Dermis blood vessel endothelial cell (primary cell): ENCODE measurements at regions not wholly inside any gene's neighbourhood (a gene's known extent, or its start where the extent isn't known, plus 50 kb on each side); places are given as distances from the start of the nearest gene placed in this dataset.
"Not testable (repeated sequence)": the region's sequence is repeated elsewhere in the genome, so short reads cannot be mapped to it uniquely, and the experiment has no call there.

Source experiments
- DNase-seq: peaks from one replicate; pipeline ENCODE4 v3.0.0; 2010

DNA sequence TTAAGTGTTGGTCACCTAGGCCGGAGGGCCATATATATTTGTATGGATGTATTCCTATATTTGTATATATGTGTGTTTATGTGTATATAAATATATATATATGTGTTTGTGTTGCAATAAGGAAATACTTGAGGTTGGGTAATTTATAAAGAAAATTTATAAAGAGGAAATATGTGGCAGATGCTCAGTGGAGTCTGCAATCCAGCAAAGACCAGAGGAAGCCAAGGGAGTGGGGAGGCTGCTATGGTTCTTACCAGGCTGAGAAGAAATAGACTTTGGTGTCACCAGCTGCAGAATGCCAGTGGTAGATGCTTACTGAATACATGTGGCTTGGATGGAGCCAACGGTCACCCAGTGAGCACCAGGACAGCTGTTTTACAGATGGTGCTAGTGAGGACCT lies 97.4 kb upstream of the ELOVL5 start:
- no peak for DNase-seq

DNA sequence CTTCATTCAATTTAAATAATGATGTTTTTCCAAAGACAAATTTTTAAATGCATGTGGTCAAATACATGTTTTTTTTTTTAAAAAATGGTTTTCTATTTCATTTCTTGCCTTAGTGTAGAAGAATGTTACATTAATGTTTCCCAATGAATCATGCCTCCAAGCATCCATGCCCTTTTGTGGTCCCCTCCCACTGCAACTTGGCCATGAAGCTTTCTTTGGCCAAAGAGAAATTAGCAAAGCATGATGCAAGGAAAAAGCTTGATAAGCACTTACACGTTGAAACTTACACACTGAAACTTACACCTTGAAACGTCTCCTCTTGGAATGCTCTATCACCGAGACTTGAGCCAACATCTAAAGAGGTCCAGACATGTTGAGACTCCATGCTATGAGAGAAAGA lies 93.0 kb upstream of the ELOVL5 start:
- DNase-seq: no peak

DNA sequence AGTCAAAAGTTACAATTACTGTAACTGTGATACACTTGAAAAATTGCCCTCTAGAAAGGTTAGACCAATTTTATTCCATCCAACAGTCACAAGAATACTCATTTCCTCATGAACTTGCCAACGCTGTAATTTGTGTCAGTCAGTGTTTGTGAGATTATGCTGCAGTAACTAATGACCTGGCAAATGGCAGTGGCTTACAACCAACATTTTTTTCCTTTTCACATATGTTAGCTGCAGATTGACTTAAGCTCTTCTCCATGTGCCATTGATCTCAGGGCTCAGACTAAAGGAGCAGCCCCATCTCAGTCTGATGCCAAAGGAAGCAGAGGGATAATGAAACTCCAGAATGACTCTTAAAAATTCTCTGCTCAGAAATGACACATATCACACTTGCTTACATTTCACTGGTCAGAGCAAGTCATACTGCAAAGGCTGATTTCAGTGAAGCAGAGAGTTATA lies 92.3 kb upstream of the ELOVL5 start:
- no peak for DNase-seq

DNA sequence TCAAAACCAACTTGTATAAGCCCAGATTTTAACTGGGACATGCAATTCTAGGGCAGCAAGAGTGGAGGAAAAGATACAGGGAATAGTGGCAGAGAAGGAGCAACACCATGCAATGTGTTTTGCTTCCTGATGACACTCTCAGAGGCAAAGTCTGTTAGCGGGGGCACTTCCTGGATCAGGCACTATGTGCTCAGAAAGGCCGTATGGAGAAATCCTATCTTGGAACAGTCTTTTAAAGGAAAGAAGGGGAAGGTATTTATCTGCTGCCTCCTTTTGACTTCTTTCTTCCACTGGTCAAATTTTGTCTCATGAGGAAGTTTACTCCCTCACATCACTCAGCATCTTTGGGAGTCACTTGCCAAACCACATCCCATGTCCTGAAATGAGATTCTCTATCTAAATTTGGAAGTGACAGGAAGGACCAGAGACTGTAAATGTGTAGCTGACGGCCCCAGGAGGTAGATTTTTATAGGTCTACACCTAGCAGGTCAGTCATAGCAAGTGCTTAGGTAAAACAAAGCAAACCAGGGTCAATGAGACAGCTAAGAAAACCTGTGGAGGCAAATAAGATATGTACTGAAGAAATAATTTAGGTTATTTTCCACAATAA lies 91.7 kb upstream of the ELOVL5 start:
- no peak for DNase-seq

DNA sequence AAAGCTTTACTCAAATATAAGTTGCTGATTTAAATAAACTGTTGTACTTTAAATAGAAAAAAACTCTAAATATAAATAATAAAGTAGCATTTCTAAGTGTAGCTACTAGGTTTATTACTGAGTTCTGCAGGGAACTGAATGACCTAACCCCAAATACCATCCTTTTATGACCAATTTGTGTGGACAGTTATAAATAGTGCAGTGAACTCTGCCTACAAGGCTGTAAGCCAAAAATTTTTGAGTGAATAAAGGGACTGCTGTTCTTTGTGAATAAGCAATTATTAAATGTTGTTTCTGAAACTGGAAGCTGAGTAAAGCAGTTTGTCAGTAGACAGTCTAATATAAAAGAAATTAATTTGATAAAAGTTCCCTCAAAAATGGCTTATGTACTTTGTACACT lies 90.8 kb upstream of the ELOVL5 start:
- no peak for DNase-seq

DNA sequence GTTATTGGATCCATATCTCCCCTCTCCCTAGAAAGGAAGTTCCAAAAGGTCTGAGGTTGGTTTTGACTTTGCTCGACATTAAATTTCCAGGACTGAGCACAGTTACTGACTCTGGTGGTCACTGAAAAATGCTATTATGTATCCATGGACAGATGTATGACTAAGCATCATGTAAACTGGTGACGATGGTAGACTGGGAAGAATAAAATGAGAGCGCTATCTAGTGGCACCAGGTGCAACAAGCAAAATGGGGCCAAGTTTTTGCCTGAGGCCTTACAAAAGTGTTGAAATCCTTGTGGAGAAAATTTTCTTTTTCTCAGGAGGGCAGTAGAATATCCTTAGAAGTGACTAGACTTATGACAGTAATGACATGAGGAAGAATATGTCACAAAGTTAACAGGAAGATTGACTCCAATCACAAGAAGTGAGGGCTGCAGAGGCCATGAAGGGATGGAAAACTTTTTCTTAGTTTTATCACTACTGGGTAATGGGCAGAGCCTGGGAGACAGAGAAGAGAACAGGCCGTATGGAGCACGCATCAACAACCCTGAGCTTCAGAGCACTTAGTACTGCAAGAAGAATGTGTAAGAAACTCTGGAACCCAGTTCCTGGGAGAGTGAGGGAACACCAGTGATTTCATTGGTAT lies 88.9 kb upstream of the ELOVL5 start:
- peak; percentile 75 for DNase-seq

DNA sequence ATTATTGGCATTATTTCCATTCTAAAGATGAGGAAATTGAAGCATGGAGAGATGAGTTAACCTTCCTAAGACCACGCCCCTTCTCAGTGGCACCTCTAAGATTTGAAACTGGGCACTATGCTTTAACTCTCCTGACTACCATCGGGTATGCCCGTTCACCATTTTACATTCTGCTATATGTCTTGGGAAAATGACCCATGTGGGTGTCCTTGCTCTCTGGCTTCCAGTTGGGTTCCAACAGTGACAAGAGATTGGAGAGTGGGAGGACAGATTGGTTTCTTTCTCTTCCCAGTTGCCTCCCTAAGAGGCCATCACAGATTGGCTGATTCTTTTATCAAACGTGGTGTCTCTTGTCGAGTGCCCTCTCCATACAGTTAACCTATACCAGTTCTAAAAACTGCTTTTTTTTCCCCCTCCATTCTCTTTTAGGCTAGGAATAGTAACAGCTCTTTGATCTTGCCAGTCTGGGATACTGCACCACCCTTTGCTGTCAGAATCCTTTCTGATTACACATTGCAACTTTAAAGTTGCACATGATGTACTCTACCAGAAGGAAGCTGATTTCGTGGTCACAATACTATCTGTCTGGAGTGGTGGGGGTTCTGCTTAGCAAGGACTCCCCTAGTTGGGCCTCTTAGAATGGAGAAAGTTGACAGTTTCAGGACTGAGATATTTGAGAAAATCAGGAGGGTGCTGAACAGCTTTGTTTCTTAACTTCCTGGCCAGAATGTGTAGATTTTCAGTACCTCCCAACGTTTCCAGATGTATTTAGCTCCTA lies 88.0 kb upstream of the ELOVL5 start:
- DNase-seq: no peak

DNA sequence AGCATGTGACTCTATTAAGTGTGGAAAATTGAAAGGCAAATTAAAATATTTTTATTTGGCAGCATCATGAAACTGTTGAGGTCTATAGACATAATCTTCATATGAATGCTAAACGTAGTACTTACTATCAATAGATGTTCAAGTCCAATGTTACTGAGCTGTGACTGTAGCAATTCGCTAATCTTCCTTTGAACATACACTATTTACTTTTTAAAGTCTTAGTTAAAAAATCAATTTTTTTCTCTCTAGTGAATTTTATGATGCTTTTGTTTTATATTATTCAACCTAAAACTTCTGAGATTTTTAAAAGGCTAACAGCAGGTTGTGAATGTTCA lies 85.2 kb upstream of the ELOVL5 start:
- no peak for DNase-seq

DNA sequence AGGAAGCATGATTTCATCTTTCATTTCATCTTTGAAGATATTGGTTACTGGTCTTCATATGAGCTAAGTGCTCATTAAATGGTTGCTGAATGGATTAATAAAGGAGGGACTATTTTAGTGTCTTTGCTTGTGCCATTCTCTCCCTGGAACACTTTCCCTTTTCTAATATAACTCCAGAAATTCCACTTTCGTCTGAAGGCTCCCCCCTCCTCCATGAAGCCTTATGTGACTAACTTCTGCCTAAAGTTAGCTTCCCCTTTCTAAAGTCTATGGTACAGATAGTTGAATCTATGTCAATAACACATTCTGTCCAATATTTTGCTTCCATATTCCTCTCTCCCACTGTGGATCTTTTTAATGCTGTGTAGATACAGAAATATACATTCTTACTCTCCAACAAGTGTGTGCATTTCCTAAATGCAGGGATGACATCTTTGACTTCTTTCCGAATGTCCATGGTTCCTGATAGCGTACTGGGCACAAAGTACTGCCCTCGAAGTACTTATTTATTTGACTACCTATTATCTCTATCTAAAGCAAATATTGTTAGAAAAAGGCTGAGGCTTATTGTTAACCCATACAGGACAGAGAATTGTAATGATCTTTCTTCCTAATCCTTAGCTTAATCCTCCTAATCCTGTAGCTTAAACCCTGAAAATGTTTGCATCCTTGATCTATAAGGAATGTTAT lies 84.7 kb upstream of the ELOVL5 start:
- no peak for DNase-seq

DNA sequence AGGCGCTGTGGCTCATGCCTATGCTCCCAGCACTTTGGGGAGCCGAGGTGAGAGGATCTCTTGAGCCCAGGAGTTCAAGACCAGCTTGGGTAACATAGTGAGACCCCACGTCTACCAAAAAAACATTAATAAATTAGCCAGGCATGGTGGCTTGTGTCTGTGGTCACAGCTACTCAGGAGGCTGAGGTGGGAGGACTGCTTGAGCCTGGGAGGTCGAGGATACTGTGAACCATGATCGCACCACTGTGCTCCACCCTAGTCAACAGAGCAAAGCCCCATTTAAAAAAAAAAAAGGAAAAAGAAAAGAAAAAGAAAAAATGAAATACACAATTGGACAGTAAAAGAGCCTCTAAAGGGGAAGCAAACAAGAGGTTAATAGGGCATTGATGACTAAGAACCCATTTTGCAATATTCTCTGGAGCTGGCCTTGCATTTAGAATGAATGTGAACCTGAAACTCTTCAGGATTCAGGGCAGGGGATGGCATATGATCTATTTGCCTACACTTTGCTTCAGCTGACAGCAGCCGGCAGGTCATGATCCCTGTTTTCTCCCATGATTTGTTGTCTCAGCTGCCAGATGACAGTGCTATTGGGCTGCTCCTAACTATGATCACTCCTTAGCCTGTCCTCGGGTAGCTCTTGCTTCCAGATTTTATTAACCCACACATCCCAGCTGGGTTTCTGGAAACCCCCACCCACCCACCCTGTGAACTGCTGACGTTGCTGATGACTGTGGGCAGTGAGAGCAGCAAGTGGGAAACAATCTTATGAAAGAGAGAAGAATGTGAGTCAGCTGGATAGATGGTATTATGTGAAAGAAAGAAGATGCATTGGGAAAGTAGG lies 83.8 kb upstream of the ELOVL5 start:
- DNase-seq: no peak

DNA sequence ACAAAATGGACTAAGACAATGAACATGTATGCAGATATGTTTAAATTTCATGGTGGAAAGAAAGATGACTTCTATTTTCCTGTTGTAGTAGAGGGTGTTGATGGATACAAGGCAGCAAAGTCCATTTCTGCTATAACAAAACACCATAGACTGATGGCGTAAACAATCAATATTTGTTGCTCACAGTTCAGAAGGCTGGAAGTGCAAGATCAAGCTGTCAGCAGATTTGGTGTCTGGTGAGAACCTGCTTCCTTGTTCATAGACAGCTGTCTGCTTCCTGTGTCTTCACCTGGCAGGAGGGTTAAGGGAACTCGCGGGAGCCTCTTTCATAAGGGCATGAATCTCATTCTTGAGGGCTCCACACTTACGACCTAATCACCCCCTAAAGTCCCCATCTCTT lies 83.0 kb upstream of the ELOVL5 start:
- no peak for DNase-seq

DNA sequence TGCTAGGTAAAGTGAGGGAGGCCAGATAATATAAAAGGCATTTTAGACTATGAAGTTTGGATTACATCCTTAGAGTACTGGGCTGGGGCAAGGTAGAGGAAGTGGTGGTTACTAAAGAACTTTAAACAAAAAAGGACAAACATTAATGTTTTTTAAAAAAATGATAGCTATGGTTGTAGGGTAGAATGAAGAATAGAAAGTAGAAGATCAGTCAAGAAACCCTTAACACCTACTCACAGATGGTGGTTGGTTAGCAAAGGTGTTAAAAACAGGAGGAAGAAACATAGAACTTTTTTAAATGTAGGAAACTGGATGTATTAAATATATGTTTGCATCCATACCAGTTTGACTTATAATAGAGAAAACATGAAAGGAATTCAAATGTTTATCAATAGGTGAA lies 80.7 kb upstream of the ELOVL5 start:
- no peak for DNase-seq

DNA sequence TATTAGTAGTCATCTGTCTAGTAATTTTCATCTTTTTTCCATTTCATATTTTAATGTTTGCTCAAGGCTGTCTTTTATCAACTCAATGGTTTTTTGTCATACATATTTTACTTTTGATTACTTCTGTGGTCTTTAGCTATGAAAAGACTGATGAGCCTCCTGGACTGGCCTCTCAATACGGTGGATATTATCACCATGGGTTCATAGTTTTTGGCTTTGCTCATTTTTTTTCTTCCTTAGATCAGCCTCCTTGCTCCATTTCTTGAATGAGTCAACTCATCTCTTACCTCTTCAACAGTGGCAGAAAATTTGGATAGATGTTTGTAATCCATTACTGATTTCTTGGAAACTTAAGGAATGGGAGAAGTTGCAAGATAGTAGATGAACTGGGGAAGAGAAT lies 80.1 kb upstream of the ELOVL5 start:
- no peak for DNase-seq

DNA sequence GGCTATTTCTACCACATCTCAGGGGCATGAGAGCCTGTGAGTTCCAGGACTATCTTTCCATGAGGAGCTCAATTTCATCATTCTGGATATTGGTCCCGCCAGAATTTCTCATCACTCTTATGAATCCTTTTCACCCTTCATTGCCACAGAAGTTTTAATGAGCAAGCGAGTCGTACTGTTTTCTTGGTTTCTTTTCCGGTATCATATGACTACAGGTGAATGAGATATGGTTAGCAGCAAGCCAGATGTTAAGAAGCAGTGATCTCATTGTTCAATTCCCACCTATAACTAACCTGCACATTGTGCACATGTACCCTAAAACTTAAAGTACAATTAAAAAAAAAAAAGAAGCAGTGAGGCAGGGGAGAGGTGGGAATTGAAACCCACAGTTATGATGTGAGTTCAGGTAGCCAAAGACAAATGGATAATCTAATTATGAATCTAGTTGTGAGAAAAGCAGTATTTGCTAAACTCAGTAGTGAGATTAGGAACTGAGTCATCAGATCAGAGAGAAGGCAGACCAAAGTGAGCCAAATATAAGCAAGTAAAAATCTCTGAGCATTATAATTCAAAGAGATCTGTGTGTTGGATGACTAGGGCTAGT lies 78.0 kb upstream of the ELOVL5 start:
- no peak for DNase-seq

DNA sequence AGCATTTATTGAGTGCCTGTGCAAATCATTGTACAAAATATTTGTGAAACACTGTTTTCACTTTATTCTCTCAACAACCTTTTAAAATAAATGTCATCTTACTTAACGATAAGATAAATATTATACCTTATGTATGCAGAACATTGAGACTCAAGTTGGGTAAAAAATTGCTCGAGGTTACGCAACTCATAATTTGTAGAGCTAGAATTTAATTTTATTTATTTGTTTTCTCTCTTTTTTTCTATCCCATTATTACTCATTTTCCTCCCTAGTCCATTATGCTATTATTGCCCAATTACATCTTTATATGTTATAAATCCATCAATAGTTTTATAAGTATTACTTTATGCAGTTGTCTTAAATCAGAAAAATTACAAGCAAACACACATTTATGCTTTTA lies 77.4 kb upstream of the ELOVL5 start:
- no peak for DNase-seq

DNA sequence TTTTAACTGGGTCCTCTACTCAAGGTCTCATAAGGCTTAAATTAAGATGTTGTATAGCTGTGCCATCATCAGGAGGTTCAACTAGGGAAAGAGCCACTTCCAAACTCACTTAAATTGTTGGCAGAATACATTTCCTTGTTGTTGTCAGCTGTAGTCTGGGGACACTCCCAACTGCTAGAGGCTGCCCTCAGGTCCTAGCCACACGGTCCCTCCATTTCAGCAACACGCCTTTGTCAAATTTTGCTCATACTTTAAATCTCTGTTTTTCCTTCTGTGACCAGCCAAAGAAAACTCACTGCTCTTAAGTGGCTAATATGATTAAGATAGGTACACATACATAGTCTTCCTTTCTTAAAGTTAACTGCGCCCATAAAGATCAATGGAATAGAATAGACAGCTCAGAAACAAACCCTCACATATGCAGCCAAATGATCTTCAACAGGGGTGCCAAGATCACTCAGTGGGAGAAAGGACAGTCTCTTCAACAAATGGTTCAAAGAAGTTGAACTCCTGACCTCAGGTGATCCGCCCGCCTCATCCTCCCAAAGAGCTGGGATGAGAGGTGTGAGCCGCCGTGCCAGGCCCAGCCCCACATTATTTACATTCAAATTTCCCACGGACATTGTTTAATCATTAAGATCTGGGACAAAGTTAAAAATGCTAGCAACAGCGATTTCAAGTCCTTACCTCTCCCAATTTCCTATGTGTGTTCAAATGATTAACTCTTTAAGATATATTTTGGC lies 76.4 kb upstream of the ELOVL5 start:
- DNase-seq: no peak

DNA sequence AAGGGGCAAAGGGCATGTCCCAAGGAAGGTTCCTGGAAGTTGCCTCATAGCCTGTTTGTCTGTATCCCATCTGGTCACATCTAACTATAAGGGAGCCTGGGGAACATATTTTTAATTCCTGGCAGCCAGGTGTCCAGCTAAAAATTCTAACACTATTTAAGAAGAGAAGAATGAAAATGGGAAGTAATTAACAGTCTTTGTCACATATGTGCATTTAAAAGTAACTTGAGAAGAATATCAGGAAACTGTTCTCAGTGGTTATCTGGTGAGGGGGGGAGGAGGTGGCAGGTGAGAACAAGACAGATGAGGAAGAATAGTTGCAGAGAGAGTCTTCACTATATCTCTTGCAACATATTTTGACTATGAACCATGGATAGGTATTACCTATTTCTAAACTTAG lies 75.5 kb upstream of the ELOVL5 start:
- no peak for DNase-seq

DNA sequence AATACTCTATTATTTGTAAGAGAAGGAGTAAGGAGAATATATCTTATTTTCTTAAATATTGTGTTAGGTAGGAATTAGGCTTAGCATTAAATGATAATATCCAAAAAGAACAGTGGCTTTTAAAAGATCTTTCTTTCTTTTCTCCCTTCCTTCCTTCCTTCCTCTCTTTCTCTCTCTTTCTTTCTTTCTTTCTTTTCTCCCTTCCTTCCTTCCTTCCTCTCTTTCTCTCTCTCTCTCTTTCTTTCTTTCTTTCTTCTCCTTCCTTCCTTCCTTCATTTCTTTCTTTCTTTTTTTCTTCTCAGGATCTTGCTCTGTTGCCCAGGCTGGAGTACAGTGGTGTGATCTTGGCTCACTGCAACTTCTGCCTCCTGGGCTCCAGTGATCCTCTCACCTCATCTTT lies 74.8 kb upstream of the ELOVL5 start:
- not testable (repeated sequence) for DNase-seq

DNA sequence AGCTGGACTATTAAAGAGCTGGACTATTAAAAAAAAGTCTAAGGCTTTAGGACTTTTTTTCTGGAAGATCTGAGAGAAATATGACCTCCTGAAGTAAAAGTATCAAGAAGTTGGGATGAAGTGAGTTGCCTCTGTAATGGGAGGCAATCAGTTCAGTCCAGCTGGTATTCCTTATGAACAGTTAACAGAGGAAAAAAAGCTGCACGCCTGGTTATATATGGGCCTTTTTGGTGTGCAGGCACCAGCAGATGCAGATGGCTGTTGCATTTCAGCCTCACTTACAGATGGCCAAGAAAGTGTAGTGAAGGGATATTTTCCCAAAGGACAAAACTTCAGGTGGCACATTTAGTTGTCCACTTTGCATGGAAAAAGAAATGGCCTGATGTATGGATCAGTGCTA lies 70.3 kb upstream of the ELOVL5 start:
- DNase-seq: no peak

DNA sequence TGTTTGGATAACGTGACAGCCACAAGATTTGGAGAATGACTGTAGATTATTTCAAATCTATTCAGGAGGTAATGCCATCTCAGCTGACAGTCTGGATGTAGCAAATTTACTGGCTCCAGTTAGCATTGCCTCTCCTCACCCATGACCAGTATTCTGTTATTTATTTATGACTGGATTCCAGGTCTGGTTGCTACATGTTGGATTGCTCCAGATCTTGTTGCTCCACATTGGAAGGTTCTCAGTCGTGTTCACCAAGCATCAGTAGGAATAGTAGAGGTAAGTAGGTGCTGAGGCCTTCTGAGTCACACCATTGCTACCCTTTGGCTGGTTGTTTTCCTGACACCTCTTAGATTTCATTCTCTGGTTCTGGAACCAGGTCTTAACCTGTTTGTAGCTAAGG lies 69.5 kb upstream of the ELOVL5 start:
- DNase-seq: no peak

DNA sequence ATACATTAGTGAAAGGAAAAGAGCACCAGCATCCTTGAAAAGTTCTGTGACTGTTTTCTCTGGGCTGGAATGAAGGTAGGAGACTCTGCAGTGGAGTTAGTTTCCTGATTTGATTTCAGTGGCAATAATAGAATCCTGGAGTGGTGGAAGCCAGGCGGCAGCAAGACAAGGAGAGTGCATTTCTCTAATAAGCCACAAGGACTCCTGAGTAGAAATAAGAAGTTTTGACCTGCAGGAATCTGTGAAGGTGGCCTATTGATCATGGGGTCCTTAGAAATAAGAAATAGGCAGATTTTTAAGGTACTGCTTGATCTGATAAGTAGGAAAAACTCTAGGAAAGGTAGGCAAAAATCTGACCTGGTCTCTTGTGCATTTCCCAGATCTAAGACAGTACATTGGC lies 68.4 kb upstream of the ELOVL5 start:
- no peak for DNase-seq

DNA sequence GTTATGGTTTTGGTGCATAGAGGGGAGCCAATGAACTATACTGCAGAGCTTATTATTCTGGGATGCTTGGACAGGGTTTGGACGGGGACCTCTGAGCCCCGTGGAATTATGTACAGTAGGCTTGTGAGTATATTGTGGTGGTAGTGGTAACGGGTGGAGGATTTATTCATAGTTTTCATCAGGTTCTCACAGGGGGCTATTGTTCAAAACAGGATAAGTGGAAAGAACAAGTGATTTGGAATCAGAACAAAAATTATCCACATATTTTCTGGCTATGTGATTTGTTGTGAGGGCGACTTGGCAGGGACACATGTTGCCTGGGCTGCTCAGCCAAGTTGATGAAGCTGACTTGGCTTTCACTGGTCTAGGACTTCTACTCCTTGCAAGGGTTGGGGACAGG lies 64.6 kb upstream of the ELOVL5 start:
- no peak for DNase-seq
